ENCODE measurements at regions not wholly inside any gene's neighbourhood (a gene's known extent, or its start where the extent isn't known, plus 50 kb on each side); places are given as distances from the start of the nearest gene placed in this dataset.

DNA sequence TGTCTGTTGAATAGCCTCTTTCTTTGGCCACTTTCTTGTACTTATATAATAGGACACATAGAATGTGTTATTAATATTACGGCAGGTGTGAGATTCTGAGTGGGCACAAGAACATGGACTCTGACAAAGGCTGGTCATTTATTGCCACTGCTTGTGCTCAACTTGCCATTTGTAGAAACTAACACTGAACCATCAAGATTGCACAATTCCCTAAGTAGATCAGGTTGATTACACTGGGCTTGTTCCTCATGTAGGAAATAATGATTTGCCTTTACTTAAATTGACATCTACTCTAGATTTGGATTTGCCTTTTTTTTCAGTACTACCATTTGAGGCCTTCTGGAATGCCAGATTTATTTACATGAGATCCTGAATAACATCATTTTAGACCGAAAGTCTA lies 342.7 kb upstream of the CWC22 start:
- POLR2A ChIA-PET = no interaction called here
- Histone ChIP-seq H3K79me2 (ENCODE audit: insufficient read depth, low read length) (no peaks in the 10 kb centered on the region), H3K36me3 (ENCODE audit: control insufficient read depth in 1 of 2, insufficient read depth in 2 of 2, low read length in 2 of 2) (no peaks in the 10 kb centered on the region), H3K9me3 (ENCODE audit: control insufficient read depth in 1 of 2, insufficient read depth in 1 of 2, low read depth in 1 of 2, low read length in 2 of 2) (no peaks in the 10 kb centered on the region), H3K27ac (ENCODE audit: low read depth, low read length) (no peak overlapping the region), H3K9me2 (ENCODE audit: insufficient read depth) (no peaks in the 10 kb centered on the region), H3K4me1 (ENCODE audit: control insufficient read depth in 1 of 2, insufficient read depth in 2 of 2, low read length in 2 of 2) (no peaks in the 10 kb centered on the region), H4K20me1 (ENCODE audit: insufficient read depth) (no peaks in the 10 kb centered on the region), H3K27me3 (ENCODE audit: insufficient read depth, low read length) (no peaks in the 10 kb centered on the region), H3K4me2 (ENCODE audit: low read length) (no peak overlapping the region), H2AFZ (ENCODE audit: low read depth, low read length, poor library complexity, severe bottlenecking) (no peak overlapping the region), H3K4me3 (replicated peaks in 1 of 2; ENCODE audit: low read depth in 1 of 2, low read length in 2 of 2) (no peak overlapping the region), H3K9ac (ENCODE audit: low read length) (no peak overlapping the region)
- CTCF ChIA-PET = no interaction called here
- intact Hi-C loops (cut with micrococcal nuclease) = loop anchor here (10.0 kb wide), 1 partner anchor 705 kb away; no protein-coding TSS in a partner anchor
- RAD21 ChIA-PET (ENCODE audit: low non-redundant PET in 1 of 2, low total read pairs in 2 of 2, uncharacterized antibody in 2 of 2, unreplicated experiment in 2 of 2) = no interaction called here
- DNase-seq (ENCODE audit: low read depth, low spot score) = no peak
- TF ChIP-seq SRF (IDR thresholded peaks at IDR 0.05; ENCODE audit: low read depth) = no peak
- TF ChIP-seq, protein P1, sequence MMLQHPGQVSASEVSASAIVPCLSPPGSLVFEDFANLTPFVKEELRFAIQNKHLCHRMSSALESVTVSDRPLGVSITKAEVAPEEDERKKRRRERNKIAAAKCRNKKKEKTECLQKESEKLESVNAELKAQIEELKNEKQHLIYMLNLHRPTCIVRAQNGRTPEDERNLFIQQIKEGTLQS (IDR thresholded peaks at IDR 0.05) = no peak
- no peak for TF ChIP-seq JUND (IDR thresholded peaks at IDR 0.05)
- TF ChIP-seq EZH2 (IDR thresholded peaks at IDR 0.05) = no peak
- TF ChIP-seq, protein P2, sequence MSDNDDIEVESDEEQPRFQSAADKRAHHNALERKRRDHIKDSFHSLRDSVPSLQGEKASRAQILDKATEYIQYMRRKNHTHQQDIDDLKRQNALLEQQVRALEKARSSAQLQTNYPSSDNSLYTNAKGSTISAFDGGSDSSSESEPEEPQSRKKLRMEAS (IDR thresholded peaks at IDR 0.05) = no peak
- TF ChIP-seq EZH2phosphoT487 (IDR thresholded peaks at IDR 0.05; ENCODE audit: borderline replicate concordance) = no peak
- no peak for TF ChIP-seq ZFX (IDR thresholded peaks at IDR 0.05)
- TF ChIP-seq SIN3A (IDR thresholded peaks at IDR 0.05; ENCODE audit: low read depth) = no peak
- TF ChIP-seq POLR2A (IDR thresholded peaks at IDR 0.05; ENCODE audit: borderline replicate concordance, extremely low read depth, insufficient read depth, insufficient read length) = no peak
- TF ChIP-seq ELF1 (IDR thresholded peaks at IDR 0.05; ENCODE audit: borderline replicate concordance, low read depth) = no peak
- TF ChIP-seq, protein P3, sequence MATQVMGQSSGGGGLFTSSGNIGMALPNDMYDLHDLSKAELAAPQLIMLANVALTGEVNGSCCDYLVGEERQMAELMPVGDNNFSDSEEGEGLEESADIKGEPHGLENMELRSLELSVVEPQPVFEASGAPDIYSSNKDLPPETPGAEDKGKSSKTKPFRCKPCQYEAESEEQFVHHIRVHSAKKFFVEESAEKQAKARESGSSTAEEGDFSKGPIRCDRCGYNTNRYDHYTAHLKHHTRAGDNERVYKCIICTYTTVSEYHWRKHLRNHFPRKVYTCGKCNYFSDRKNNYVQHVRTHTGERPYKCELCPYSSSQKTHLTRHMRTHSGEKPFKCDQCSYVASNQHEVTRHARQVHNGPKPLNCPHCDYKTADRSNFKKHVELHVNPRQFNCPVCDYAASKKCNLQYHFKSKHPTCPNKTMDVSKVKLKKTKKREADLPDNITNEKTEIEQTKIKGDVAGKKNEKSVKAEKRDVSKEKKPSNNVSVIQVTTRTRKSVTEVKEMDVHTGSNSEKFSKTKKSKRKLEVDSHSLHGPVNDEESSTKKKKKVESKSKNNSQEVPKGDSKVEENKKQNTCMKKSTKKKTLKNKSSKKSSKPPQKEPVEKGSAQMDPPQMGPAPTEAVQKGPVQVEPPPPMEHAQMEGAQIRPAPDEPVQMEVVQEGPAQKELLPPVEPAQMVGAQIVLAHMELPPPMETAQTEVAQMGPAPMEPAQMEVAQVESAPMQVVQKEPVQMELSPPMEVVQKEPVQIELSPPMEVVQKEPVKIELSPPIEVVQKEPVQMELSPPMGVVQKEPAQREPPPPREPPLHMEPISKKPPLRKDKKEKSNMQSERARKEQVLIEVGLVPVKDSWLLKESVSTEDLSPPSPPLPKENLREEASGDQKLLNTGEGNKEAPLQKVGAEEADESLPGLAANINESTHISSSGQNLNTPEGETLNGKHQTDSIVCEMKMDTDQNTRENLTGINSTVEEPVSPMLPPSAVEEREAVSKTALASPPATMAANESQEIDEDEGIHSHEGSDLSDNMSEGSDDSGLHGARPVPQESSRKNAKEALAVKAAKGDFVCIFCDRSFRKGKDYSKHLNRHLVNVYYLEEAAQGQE (IDR thresholded peaks at IDR 0.05; ENCODE audit: low read depth) = no peak
- no peak for TF ChIP-seq ZNF274 (IDR thresholded peaks at IDR 0.05; ENCODE audit: low read depth, low read length)
- no peak for TF ChIP-seq FOSL1 (IDR thresholded peaks at IDR 0.05; ENCODE audit: low read depth)
- TF ChIP-seq TCF7L2 (IDR thresholded peaks at IDR 0.05; ENCODE audit: borderline replicate concordance, extremely low read depth, insufficient read depth, insufficient read length) = no peak
- no peak for TF ChIP-seq CEBPB (IDR thresholded peaks at IDR 0.05; ENCODE audit: low read depth)
- BruUV-seq (replicated peaks) = no TSS peak
- no peak for ATAC-seq
